HUES48 (cell line): ENCODE measurements at regions not wholly inside any gene's neighbourhood (a gene's known extent, or its start where the extent isn't known, plus 50 kb on each side); places are given as distances from the start of the nearest gene placed in this dataset.
"Not testable (repeated sequence)": the region's sequence is repeated elsewhere in the genome, so short reads cannot be mapped to it uniquely, and the experiment has no call there.

Experiments
- H3K27ac ChIP-seq: one replicate; pipeline ENCODE4 v1.7.0; 2013; ENCODE audit warnings: low read depth, low read length, inconsistent platforms
- H3K27me3 ChIP-seq: 2 replicates; pipeline ENCODE4 v1.6.1; 2013; ENCODE audit warnings: mild to moderate bottlenecking, low read length; ENCODE audit not compliant: control insufficient read depth, insufficient read depth
- H3K36me3 ChIP-seq: 2 replicates; pipeline ENCODE4 v1.6.1; 2013; ENCODE audit warnings: low read length; ENCODE audit not compliant: control insufficient read depth, insufficient read depth
- H3K4me1 ChIP-seq: 2 replicates; pipeline ENCODE4 v1.6.1; 2013; ENCODE audit warnings: mild to moderate bottlenecking, low read length; ENCODE audit not compliant: control insufficient read depth, insufficient read depth
- H3K4me3 ChIP-seq: 2 replicates; pipeline ENCODE4 v1.5.1; 2013; ENCODE audit warnings: mild to moderate bottlenecking, low read depth, low read length
- H3K9ac ChIP-seq: 2 replicates; pipeline ENCODE4 v1.6.1; 2013; ENCODE audit warnings: mild to moderate bottlenecking, low read depth, low read length, moderate library complexity
- H3K9me3 ChIP-seq: 2 replicates; pipeline ENCODE4 v1.6.1; 2013; ENCODE audit warnings: low read length; ENCODE audit not compliant: control insufficient read depth, insufficient read depth

GRCh38 chr4:24369507-24370029 is 214.8 kb downstream of the DHX15 start:
- no peaks in the 10 kb centered on the region for H3K27me3 ChIP-seq
- H3K27ac ChIP-seq, result no peak overlapping the region
- no peaks in the 10 kb centered on the region for H3K36me3 ChIP-seq
- H3K9me3 ChIP-seq, result no peaks in the 10 kb centered on the region
- H3K4me1 ChIP-seq, result no peaks in the 10 kb centered on the region
- H3K4me3 ChIP-seq, result no peak overlapping the region
- H3K9ac ChIP-seq, result no peak overlapping the region

- no peaks in the 10 kb centered on the region; the same call in 1 of the 2 replicates for H3K4me1 ChIP-seq
- no peaks in the 10 kb centered on the region for H3K36me3 ChIP-seq
- no peaks in the 10 kb centered on the region for H3K27me3 ChIP-seq
- no peak overlapping the region for H3K27ac ChIP-seq
- no peak overlapping the region for H3K9ac ChIP-seq
- H3K4me3 ChIP-seq, result no peak overlapping the region
- H3K9me3 ChIP-seq, result no peaks in the 10 kb centered on the region
These were observed 215.6 kb downstream of the DHX15 start for GRCh38 chr4:24368801-24369200.

- H3K4me1 ChIP-seq, result no peaks in the 10 kb centered on the region; the same call in 1 of the 2 replicates
- no peak overlapping the region for H3K9ac ChIP-seq
- no peaks in the 10 kb centered on the region for H3K27me3 ChIP-seq
- H3K27ac ChIP-seq, result no peak overlapping the region
- H3K9me3 ChIP-seq, result no peaks in the 10 kb centered on the region
- no peak overlapping the region for H3K4me3 ChIP-seq
- no peaks in the 10 kb centered on the region for H3K36me3 ChIP-seq
These were observed 219.5 kb downstream of the DHX15 start for GRCh38 chr4:24364852-24365251.

GRCh38 chr4:24364249-24364648 is 220.1 kb downstream of the DHX15 start:
- Histone ChIP-seq H3K36me3 (no peaks in the 10 kb centered on the region), H3K27ac (no peak overlapping the region), H3K4me1 (no peaks in the 10 kb centered on the region; the same call in 1 of the 2 replicates), H3K27me3 (peaks cover 3% of the 10 kb centered on the region; the same call in 1 of the 2 replicates), H3K9ac (no peak overlapping the region), H3K9me3 (no peaks in the 10 kb centered on the region), H3K4me3 (no peak overlapping the region)

GRCh38 chr4:24363751-24364150 is 220.6 kb downstream of the DHX15 start:
- H3K4me3 ChIP-seq, result no peak overlapping the region
- no peak overlapping the region for H3K9ac ChIP-seq
- H3K4me1 ChIP-seq, result no peaks in the 10 kb centered on the region; the same call in 1 of the 2 replicates
- no peak overlapping the region for H3K27ac ChIP-seq
- no peaks in the 10 kb centered on the region for H3K36me3 ChIP-seq
- no peaks in the 10 kb centered on the region for H3K9me3 ChIP-seq
- H3K27me3 ChIP-seq, result peaks cover 5% of the 10 kb centered on the region; the same call in 1 of the 2 replicates

GRCh38 chr4:24352112-24352511 is 232.2 kb downstream of the DHX15 start:
- H3K4me3 ChIP-seq, result no peak overlapping the region
- peaks cover 5% of the 10 kb centered on the region; the same call in 1 of the 2 replicates for H3K4me1 ChIP-seq
- H3K9ac ChIP-seq, result no peak overlapping the region
- no peaks in the 10 kb centered on the region for H3K9me3 ChIP-seq
- no peaks in the 10 kb centered on the region for H3K36me3 ChIP-seq
- H3K27me3 ChIP-seq, result no peaks in the 10 kb centered on the region
- no peak overlapping the region for H3K27ac ChIP-seq

- H3K4me1 ChIP-seq, H3K9ac ChIP-seq, H3K4me3 ChIP-seq, H3K9me3 ChIP-seq, H3K36me3 ChIP-seq, H3K27ac ChIP-seq, H3K27me3 ChIP-seq: not testable (repeated sequence)
These were observed 235.0 kb downstream of the DHX15 start for GRCh38 chr4:24349168-24349996.

- Histone ChIP-seq H3K36me3 (no peaks in the 10 kb centered on the region), H3K4me3 (no peak overlapping the region), H3K4me1 (no peaks in the 10 kb centered on the region), H3K27ac (no peak overlapping the region), H3K27me3 (no peaks in the 10 kb centered on the region; the same call in 1 of the 2 replicates), H3K9me3 (no peaks in the 10 kb centered on the region), H3K9ac (no peak overlapping the region)
These were observed 245.1 kb downstream of the DHX15 start for GRCh38 chr4:24339260-24339659.

GRCh38 chr4:24337451-24338190 is 246.7 kb downstream of the DHX15 start:
- Histone ChIP-seq H3K27ac (no peak overlapping the region), H3K27me3 (no peaks in the 10 kb centered on the region), H3K4me1 (no peaks in the 10 kb centered on the region), H3K9me3 (no peaks in the 10 kb centered on the region), H3K9ac (no peak overlapping the region), H3K4me3 (no peak overlapping the region), H3K36me3 (no peaks in the 10 kb centered on the region)

- H3K9ac ChIP-seq, result no peak overlapping the region
- H3K36me3 ChIP-seq, result peaks cover 5% of the 10 kb centered on the region; the same call in 1 of the 2 replicates
- no peaks in the 10 kb centered on the region for H3K4me1 ChIP-seq
- H3K27me3 ChIP-seq, result no peaks in the 10 kb centered on the region
- no peak overlapping the region for H3K27ac ChIP-seq
- no peak overlapping the region for H3K4me3 ChIP-seq
- no peaks in the 10 kb centered on the region for H3K9me3 ChIP-seq
These were observed 248.7 kb downstream of the DHX15 start for GRCh38 chr4:24335616-24336015.

- Histone ChIP-seq H3K9ac (no peak overlapping the region), H3K27ac (no peak overlapping the region), H3K4me3 (no peak overlapping the region), H3K27me3 (no peaks in the 10 kb centered on the region), H3K36me3 (peaks cover 6% of the 10 kb centered on the region; the same call in 1 of the 2 replicates), H3K4me1 (no peaks in the 10 kb centered on the region), H3K9me3 (no peaks in the 10 kb centered on the region)
These were observed 249.4 kb downstream of the DHX15 start for GRCh38 chr4:24334906-24335305.
